SK-N-SH treated with all-trans-retinoic acid at 6 μM for 48 hours (cell line): ENCODE measurements at regions not wholly inside any gene's neighbourhood (a gene's known extent, or its start where the extent isn't known, plus 50 kb on each side); places are given as distances from the start of the nearest gene placed in this dataset.
A peak's percentile ranks its signal among the peaks of the same experiment; 100 is the strongest.

ENCODE experiments used
- ATAC-seq: fragments of 200-7000 bp; cut with Tn5 transposase; 3 replicates; pipeline ENCODE4 v1.9.1; 2020; ENCODE audit warnings: mild to moderate bottlenecking, moderate library complexity
- ARNTL ChIP-seq: fragments of 450-650 bp; formaldehyde crosslinking; IDR thresholded peaks from 2 replicates; pipeline ENCODE4 v1.5.0; 2020; ENCODE audit warnings: low read depth, mild to moderate bottlenecking, moderate library complexity, borderline replicate concordance
- BACH2 ChIP-seq: fragments of 250-450 bp; sonication (Bioruptor Pico); IDR thresholded peaks from 2 replicates; pipeline ENCODE4 v1.9.0; 2021; ENCODE audit warnings: mild to moderate bottlenecking, borderline replicate concordance
- CSDC2 ChIP-seq: fragments of 250-450 bp; sonication (Bioruptor Pico); IDR thresholded peaks from 2 replicates; pipeline ENCODE4 v1.5.0; 2020; ENCODE audit warnings: mild to moderate bottlenecking, moderate library complexity
- ESRRG ChIP-seq: fragments of 250-450 bp; sonication (Bioruptor Pico); IDR thresholded peaks from 2 replicates; pipeline ENCODE4 v1.6.1; 2021; ENCODE audit warnings: mild to moderate bottlenecking
- ISL1 ChIP-seq: fragments of 250-450 bp; sonication (Bioruptor Pico); IDR thresholded peaks from 2 replicates; pipeline ENCODE4 v2.1.2; 2022; ENCODE audit warnings: mild to moderate bottlenecking, moderate library complexity
- OSR1 ChIP-seq: fragments of 250-450 bp; sonication (Bioruptor Pico); IDR thresholded peaks from 2 replicates; pipeline ENCODE4 v1.8.0; 2022; ENCODE audit warnings: moderate library complexity, mild to moderate bottlenecking, inconsistent platforms
- PATZ1 ChIP-seq: fragments of 250-450 bp; sonication (Bioruptor Pico); IDR thresholded peaks from 2 replicates; pipeline ENCODE4 v1.8.0; 2020; ENCODE audit warnings: mild to moderate bottlenecking, moderate library complexity, borderline replicate concordance
- POU6F1 ChIP-seq: fragments of 250-450 bp; sonication (Bioruptor Pico); IDR thresholded peaks from 2 replicates; pipeline ENCODE4 v1.8.0; 2021; ENCODE audit warnings: low read depth, mild to moderate bottlenecking, moderate library complexity, borderline replicate concordance
- PPARA ChIP-seq: fragments of 250-450 bp; sonication (Bioruptor Pico); IDR thresholded peaks from 2 replicates; pipeline ENCODE4 v1.5.0; 2020; ENCODE audit warnings: mild to moderate bottlenecking, borderline replicate concordance
- RARB ChIP-seq: fragments of 250-450 bp; sonication (Bioruptor Pico); IDR thresholded peaks from 2 replicates; pipeline ENCODE4 v1.8.0; 2021; ENCODE audit warnings: mild to moderate bottlenecking, moderate library complexity
- SNAI2 ChIP-seq: fragments of 250-450 bp; sonication (Bioruptor Pico); IDR thresholded peaks from 2 replicates; pipeline ENCODE4 v1.5.0; 2020; ENCODE audit warnings: mild to moderate bottlenecking, moderate library complexity
- TOX ChIP-seq: fragments of 250-450 bp; sonication (Bioruptor Pico); IDR thresholded peaks from 2 replicates; pipeline ENCODE4 v1.8.0; 2021; ENCODE audit warnings: mild to moderate bottlenecking, moderate library complexity, borderline replicate concordance
- ZFP3 ChIP-seq: fragments of 250-450 bp; sonication (Bioruptor Pico); IDR thresholded peaks from 2 replicates; pipeline ENCODE4 v1.5.0; 2020; ENCODE audit warnings: mild to moderate bottlenecking, moderate library complexity
- ZFP30 ChIP-seq: fragments of 450-650 bp; formaldehyde crosslinking; IDR thresholded peaks from 2 replicates; pipeline ENCODE4 v1.5.0; 2022; ENCODE audit warnings: mild to moderate bottlenecking, moderate library complexity
- ZNF70 ChIP-seq: fragments of 450-650 bp; formaldehyde crosslinking; IDR thresholded peaks from 2 replicates; pipeline ENCODE4 v1.5.0; 2020; ENCODE audit warnings: mild to moderate bottlenecking, moderate library complexity
- ZNF8 ChIP-seq: fragments of 450-650 bp; formaldehyde crosslinking; IDR thresholded peaks from 2 replicates; pipeline ENCODE4 v1.5.0; 2020; ENCODE audit warnings: mild to moderate bottlenecking, moderate library complexity
- TF ChIP-seq, protein P1 (sequence below): fragments of 250-450 bp; sonication (Bioruptor Pico); IDR thresholded peaks from 2 replicates; pipeline ENCODE4 v1.5.0; 2020; ENCODE audit warnings: mild to moderate bottlenecking, moderate library complexity

- TF ChIP-seq SNAI2 (CRISPR knock-in tag) (no peak), CSDC2 (CRISPR knock-in tag) (0 out of 2 replicates have a peak, but pooled peaks have one; percentile 52), ZFP3 (CRISPR knock-in tag) (peak; percentile 54; the same call in 1 of the 2 replicates)
- ATAC-seq, result 0 out of 3 replicates have a peak, but pooled peaks have one; percentile 10
Observed at GRCh38 chr7:46386428-46387399, 465.6 kb upstream of the IGFBP3 start.

DNA sequence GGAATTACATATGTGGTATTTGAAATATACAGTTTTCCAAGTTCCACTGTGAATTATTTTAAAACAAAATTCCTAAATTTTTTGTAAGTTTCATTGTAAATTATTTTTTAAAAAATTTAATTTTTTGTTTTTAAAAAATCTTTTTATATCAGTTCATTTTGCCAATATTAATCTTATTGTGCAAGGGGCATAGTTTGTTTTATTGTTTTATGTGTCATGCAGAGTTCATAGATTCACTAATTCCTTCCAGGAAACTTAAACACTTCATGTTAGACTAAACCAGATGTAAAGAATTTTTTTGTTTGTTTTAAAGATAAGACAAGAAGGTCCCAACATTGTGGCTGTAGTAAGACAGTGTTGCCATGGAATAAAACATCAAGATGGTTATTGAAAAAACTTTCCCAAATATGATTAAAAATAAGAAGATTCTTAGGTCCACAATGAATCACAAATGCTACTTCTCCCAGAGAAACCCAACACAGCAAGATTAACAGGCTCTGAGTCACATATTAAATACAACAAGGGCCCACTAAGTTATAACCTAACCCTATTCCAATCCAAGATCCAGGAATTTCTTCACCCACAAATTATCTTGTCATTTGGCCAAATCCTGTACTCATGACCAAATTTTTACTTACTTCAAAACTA, 464.7 kb upstream of the IGFBP3 start:
- ATAC-seq, result peak; percentile 87
- TF ChIP-seq SNAI2 (CRISPR knock-in tag) (no peak), ISL1 (CRISPR knock-in tag) (peak; percentile 70), PATZ1 (0 out of 2 replicates have a peak, but pooled peaks have one; percentile 24)

GRCh38 chr7:46383605-46384004, 462.5 kb upstream of the IGFBP3 start:
- ATAC-seq, result no peak
- TF ChIP-seq CSDC2 (CRISPR knock-in tag) (no peak), ZNF8 (CRISPR knock-in tag) (no peak), ZFP30 (CRISPR knock-in tag) (no peak), PPARA (CRISPR knock-in tag) (no peak), POU6F1 (CRISPR knock-in tag) (no peak), TOX (no peak), ESRRG (CRISPR knock-in tag) (no peak), ZFP3 (CRISPR knock-in tag) (no peak), SNAI2 (CRISPR knock-in tag) (no peak), PATZ1 (no peak), BACH2 (CRISPR knock-in tag) (no peak), ARNTL (CRISPR knock-in tag) (no peak), OSR1 (CRISPR knock-in tag) (no peak), ZNF70 (CRISPR knock-in tag) (no peak), RARB (CRISPR knock-in tag) (no peak)
- TF ChIP-seq, protein P1, sequence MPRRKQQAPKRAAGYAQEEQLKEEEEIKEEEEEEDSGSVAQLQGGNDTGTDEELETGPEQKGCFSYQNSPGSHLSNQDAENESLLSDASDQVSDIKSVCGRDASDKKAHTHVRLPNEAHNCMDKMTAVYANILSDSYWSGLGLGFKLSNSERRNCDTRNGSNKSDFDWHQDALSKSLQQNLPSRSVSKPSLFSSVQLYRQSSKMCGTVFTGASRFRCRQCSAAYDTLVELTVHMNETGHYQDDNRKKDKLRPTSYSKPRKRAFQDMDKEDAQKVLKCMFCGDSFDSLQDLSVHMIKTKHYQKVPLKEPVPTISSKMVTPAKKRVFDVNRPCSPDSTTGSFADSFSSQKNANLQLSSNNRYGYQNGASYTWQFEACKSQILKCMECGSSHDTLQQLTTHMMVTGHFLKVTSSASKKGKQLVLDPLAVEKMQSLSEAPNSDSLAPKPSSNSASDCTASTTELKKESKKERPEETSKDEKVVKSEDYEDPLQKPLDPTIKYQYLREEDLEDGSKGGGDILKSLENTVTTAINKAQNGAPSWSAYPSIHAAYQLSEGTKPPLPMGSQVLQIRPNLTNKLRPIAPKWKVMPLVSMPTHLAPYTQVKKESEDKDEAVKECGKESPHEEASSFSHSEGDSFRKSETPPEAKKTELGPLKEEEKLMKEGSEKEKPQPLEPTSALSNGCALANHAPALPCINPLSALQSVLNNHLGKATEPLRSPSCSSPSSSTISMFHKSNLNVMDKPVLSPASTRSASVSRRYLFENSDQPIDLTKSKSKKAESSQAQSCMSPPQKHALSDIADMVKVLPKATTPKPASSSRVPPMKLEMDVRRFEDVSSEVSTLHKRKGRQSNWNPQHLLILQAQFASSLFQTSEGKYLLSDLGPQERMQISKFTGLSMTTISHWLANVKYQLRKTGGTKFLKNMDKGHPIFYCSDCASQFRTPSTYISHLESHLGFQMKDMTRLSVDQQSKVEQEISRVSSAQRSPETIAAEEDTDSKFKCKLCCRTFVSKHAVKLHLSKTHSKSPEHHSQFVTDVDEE (CRISPR knock-in tag), result no peak
